Uterus (tissue), 3 donors: ENCODE measurements at regions not wholly inside any gene's neighbourhood (a gene's known extent, or its start where the extent isn't known, plus 50 kb on each side); places are given as distances from the start of the nearest gene placed in this dataset.

ENCODE experiments used
- DNase-seq, 2 donors: peaks; one replicate each; pipeline ENCODE4 v3.0.0-alpha.2; 2019 to 2020
- H3K27ac ChIP-seq, 2 donors: fragments of 200-600 bp; sonication (generic); 1 replicate in 1 of 2; 2 replicates in 1 of 2; pipeline ENCODE4 v1.5.1; 2016 to 2018
- H3K27me3 ChIP-seq, 2 donors: fragments of 200-600 bp; sonication (generic); one replicate each; pipeline ENCODE4 v1.5.1; 2018 to 2019; ENCODE audit warnings: control low read depth in 1 of 2
- H3K36me3 ChIP-seq, 2 donors: fragments of 200-600 bp; sonication (generic); one replicate each; pipeline ENCODE4 v1.5.1; 2019; ENCODE audit warnings: control low read depth in 1 of 2
- H3K4me1 ChIP-seq, 2 donors: fragments of 200-600 bp; sonication (generic); one replicate each; pipeline ENCODE4 v1.5.1; 2018 to 2019; ENCODE audit warnings: control low read depth in 1 of 2
- H3K4me3 ChIP-seq, 2 donors: fragments of 200-600 bp; sonication (generic); 1 replicate in 1 of 2; 2 replicates in 1 of 2; pipeline ENCODE4 v1.5.1; 2018 to 2019; ENCODE audit warnings: mild to moderate bottlenecking in 1 of 2
- H3K9me3 ChIP-seq, 2 donors: fragments of 200-600 bp; sonication (generic); one replicate each; pipeline ENCODE4 v1.5.1; 2019; ENCODE audit warnings: control low read depth in 1 of 2
- POLR2A ChIP-seq, 2 donors: fragments of 450-650 bp; IDR thresholded peaks; one replicate each; pipeline ENCODE4 v1.6.1; 2016; ENCODE audit warnings: antibody characterized with exemption in 2 of 2, mild to moderate bottlenecking in 1 of 2, moderate library complexity in 1 of 2
- intact Hi-C: fragments of 100-400 bp; cut with DNase I; formaldehyde crosslinking; loops from one replicate; pipeline ENCODE4 v1.15.1; 2023; ENCODE audit warnings: low total_unique reads
- TF ChIP-seq, protein P1 (sequence below), 4 experiments: fragments of 200-600 bp in 2 of 4; fragments of 450-650 bp in 2 of 4; sonication (generic) in 2 of 4; IDR thresholded peaks; one replicate each; pipeline ENCODE4 v1.5.1; 2016 to 2019; ENCODE audit warnings: antibody characterized with exemption in 4 of 4, mild to moderate bottlenecking in 2 of 4, moderate library complexity in 1 of 4
- donor health status: DM: yes; HTN: yes; CAD: no.

DNA sequence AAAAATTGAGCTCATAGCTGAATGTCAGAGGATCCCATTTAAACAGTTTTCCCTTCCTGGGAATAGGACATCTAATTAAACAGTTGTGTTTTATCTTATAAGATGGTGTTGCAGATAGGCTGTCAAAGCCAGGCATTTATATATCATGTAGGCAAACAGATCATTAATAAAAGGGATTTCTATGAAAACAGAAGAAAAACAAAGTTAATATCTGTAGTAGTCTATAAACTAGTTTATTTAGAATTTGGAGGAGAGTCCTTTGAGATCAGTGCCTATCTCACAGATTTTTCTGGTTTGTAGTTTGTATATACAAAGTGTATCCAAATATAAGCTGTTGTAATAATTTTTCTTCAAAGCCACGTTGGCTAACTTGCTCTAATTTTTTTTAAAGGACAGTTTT is 1738.2 kb upstream of the PIK3C3 start:
- Histone ChIP-seq H3K4me3 (no peak overlapping the region), H3K27me3 (no peaks in the 10 kb centered on the region), H3K4me1 (no peaks in the 10 kb centered on the region), H3K27ac (no peak overlapping the region), H3K9me3 (no peaks in the 10 kb centered on the region), H3K36me3 (no peaks in the 10 kb centered on the region)
- intact Hi-C loops: no loop called here
- no peak for DNase-seq
- TF ChIP-seq, protein P1, sequence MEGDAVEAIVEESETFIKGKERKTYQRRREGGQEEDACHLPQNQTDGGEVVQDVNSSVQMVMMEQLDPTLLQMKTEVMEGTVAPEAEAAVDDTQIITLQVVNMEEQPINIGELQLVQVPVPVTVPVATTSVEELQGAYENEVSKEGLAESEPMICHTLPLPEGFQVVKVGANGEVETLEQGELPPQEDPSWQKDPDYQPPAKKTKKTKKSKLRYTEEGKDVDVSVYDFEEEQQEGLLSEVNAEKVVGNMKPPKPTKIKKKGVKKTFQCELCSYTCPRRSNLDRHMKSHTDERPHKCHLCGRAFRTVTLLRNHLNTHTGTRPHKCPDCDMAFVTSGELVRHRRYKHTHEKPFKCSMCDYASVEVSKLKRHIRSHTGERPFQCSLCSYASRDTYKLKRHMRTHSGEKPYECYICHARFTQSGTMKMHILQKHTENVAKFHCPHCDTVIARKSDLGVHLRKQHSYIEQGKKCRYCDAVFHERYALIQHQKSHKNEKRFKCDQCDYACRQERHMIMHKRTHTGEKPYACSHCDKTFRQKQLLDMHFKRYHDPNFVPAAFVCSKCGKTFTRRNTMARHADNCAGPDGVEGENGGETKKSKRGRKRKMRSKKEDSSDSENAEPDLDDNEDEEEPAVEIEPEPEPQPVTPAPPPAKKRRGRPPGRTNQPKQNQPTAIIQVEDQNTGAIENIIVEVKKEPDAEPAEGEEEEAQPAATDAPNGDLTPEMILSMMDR (IDR thresholded peaks at IDR 0.05): no peak
- no peak for TF ChIP-seq POLR2A (IDR thresholded peaks at IDR 0.05)

DNA sequence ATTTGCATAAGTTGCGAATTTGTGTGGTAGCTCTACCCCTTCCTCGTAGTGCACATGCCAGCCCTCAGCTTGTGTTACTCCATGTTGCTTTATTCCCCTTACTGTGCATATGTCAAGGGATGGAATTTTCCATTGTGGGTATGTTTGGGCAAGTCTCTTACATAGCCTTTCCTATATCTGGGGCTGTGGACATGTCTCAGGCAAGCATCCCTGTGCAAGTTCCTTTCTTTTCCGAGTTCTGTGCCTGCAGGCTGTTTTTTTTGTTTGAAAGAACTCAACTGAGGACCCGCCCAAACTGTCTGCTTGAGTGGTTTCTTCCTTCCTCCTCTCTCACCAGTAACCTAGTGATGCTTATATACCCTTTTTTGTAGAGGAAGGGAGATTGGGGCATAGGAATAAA is 1739.1 kb upstream of the PIK3C3 start:
- H3K4me3 ChIP-seq: no peak overlapping the region
- intact Hi-C loops: no loop called here
- TF ChIP-seq, protein P1 (IDR thresholded peaks at IDR 0.05): no peak
- no peak for TF ChIP-seq POLR2A (IDR thresholded peaks at IDR 0.05)
- no peaks in the 10 kb centered on the region for H3K27me3 ChIP-seq
- H3K36me3 ChIP-seq: no peaks in the 10 kb centered on the region
- DNase-seq: no peak
- no peaks in the 10 kb centered on the region for H3K4me1 ChIP-seq
- H3K9me3 ChIP-seq: no peaks in the 10 kb centered on the region
- no peak overlapping the region for H3K27ac ChIP-seq

DNA sequence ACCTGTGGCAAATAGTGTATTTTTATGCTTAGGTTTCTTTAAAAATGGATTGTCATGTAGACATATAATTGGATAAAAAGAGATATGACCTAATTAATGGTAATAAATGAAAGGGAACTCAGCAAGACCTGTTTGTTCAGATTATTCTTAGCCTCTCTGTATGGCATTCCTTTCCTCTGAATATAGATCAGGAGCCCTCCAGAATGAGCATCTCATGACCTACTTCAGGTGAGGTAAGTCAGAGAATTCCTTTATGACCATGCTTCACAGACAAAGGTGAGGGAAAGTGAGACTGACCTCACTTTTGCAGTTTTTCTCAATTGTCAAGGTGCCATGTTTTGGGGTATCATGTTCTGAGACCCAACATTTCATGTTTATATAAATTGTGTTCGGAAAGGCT is 1744.3 kb upstream of the PIK3C3 start:
- H3K36me3 ChIP-seq: no peaks in the 10 kb centered on the region
- TF ChIP-seq, protein P1 (IDR thresholded peaks at IDR 0.05): no peak
- TF ChIP-seq POLR2A (IDR thresholded peaks at IDR 0.05): no peak
- intact Hi-C loops: no loop called here

DNA sequence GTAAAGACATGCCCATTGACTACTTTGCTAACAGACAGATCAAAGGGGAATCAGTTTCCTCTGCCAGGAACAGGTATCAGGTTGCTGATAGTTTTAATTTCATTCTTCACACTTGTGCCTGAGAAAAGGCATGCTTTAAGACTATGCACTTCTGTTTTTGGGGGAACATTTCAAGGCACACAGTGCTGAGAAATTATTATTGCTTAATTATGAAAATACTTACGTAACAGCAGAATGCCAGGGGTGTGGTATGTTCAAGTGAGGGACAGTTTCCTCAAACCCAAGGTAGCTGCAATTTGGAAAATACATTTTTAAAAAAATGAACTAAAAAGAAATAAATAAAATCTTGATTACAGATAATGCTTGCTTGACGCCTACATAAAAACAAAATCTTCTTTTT is 1746.1 kb upstream of the PIK3C3 start:
- no peaks in the 10 kb centered on the region for H3K27me3 ChIP-seq
- H3K9me3 ChIP-seq: no peaks in the 10 kb centered on the region
- H3K4me1 ChIP-seq: no peaks in the 10 kb centered on the region
- intact Hi-C loops: no loop called here
- DNase-seq: no peak
- H3K27ac ChIP-seq: no peak overlapping the region
- H3K36me3 ChIP-seq: no peaks in the 10 kb centered on the region
- TF ChIP-seq, protein P1 (IDR thresholded peaks at IDR 0.05): no peak
- TF ChIP-seq POLR2A (IDR thresholded peaks at IDR 0.05): no peak
- H3K4me3 ChIP-seq: no peak overlapping the region

More for the DNA sequence above, 1744.3 kb upstream of the PIK3C3 start:
- DNase-seq: no peak
- H3K27ac ChIP-seq: no peak overlapping the region
- H3K4me1 ChIP-seq: no peaks in the 10 kb centered on the region
- no peaks in the 10 kb centered on the region for H3K27me3 ChIP-seq
- H3K4me3 ChIP-seq: no peak overlapping the region
- no peaks in the 10 kb centered on the region for H3K9me3 ChIP-seq

DNA sequence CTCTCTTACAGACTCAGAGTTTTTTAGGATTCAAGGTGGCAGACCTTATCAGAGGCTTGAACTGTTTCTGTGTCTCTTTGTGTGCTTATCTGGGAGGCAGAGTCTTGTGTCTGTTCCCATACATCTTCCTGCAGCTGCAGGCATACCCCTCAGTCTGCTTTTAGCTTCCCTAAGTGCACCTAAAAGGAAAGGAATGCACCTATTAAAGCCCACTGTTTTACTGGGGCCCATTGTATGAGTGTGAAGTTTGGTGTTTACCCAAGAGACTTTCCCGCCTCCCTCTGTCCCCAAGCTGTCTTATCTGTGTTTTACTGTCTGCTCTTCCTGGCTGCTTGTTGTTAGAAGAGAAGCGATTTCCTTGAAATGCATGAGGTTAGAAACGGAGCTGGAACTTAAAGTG is 1757.3 kb upstream of the PIK3C3 start:
- H3K27ac ChIP-seq: no peak overlapping the region
- H3K9me3 ChIP-seq: no peaks in the 10 kb centered on the region
- no peaks in the 10 kb centered on the region for H3K4me1 ChIP-seq
- no peak for TF ChIP-seq POLR2A (IDR thresholded peaks at IDR 0.05)
- TF ChIP-seq, protein P1 (IDR thresholded peaks at IDR 0.05): no peak
- no peaks in the 10 kb centered on the region for H3K36me3 ChIP-seq
- H3K27me3 ChIP-seq: no peaks in the 10 kb centered on the region
- no peak overlapping the region for H3K4me3 ChIP-seq
- intact Hi-C loops: no loop called here
- no peak for DNase-seq
